Neural cell (in vitro differentiated cells): ENCODE measurements at regions not wholly inside any gene's neighbourhood (a gene's known extent, or its start where the extent isn't known, plus 50 kb on each side); places are given as distances from the start of the nearest gene placed in this dataset.
A peak's percentile ranks its signal among the peaks of the same experiment; 100 is the strongest.

Experiments used
- H2AFZ ChIP-seq: fragments of 200-600, 300-800 bp; sonication (generic), shearing (Covaris generic); 2 replicates; pipeline ENCODE4 v1.6.0; 2014; ENCODE audit warnings: low read depth, mild to moderate bottlenecking, antibody characterized with exemption, low read length, moderate library complexity
- H3F3A ChIP-seq: fragments of 200-600 bp; shearing (Covaris generic); 2 replicates; pipeline ENCODE4 v1.6.1; 2016; ENCODE audit warnings: mild to moderate bottlenecking, moderate library complexity, mixed read lengths, antibody characterized with exemption, low read length; ENCODE audit not compliant: insufficient read depth, poor library complexity, severe bottlenecking
- H3K27ac ChIP-seq: fragments of 200-600, 300-800 bp; sonication (generic), shearing (Covaris generic); 2 replicates; pipeline ENCODE4 v1.5.1; 2014; ENCODE audit warnings: mild to moderate bottlenecking, low read length, moderate library complexity
- H3K27me3 ChIP-seq: fragments of 300-800, 200-600 bp; sonication (generic), shearing (Covaris generic); 2 replicates; pipeline ENCODE4 v1.6.0; 2014; ENCODE audit warnings: mild to moderate bottlenecking, low read depth, low read length, moderate library complexity; ENCODE audit not compliant: insufficient read depth
- H3K36me3 ChIP-seq: fragments of 300-800, 200-600 bp; sonication (generic), shearing (Covaris generic); 2 replicates; pipeline ENCODE4 v1.5.1; 2014; ENCODE audit warnings: mild to moderate bottlenecking, antibody characterized with exemption, low read length, moderate library complexity; ENCODE audit not compliant: insufficient read depth
- H3K4me2 ChIP-seq: fragments of 300-800, 200-600 bp; sonication (generic), shearing (Covaris generic); 2 replicates; pipeline ENCODE4 v1.6.0; 2014; ENCODE audit warnings: mild to moderate bottlenecking, low read length
- H3K4me3 ChIP-seq: fragments of 300-800, 200-600 bp; sonication (generic), shearing (Covaris generic); 2 replicates; pipeline ENCODE4 v1.5.1; 2014; ENCODE audit warnings: mild to moderate bottlenecking, low read length, moderate library complexity
- H3K79me2 ChIP-seq: fragments of 200-600 bp; shearing (Covaris generic); replicated peaks from 2 replicates; pipeline ENCODE4 v1.6.0; 2014; ENCODE audit warnings: mild to moderate bottlenecking, low read length, moderate library complexity; ENCODE audit not compliant: insufficient read depth
- H3K9ac ChIP-seq: fragments of 300-800, 200-600 bp; sonication (generic), shearing (Covaris generic); 2 replicates; pipeline ENCODE4 v1.6.1; 2016; ENCODE audit warnings: mild to moderate bottlenecking, low read length, mixed read lengths
- H3K9me2 ChIP-seq: fragments of 200-600 bp; shearing (Covaris generic); 2 replicates; pipeline ENCODE4 v1.6.1; 2016; ENCODE audit warnings: mild to moderate bottlenecking, low read length, mixed read lengths; ENCODE audit not compliant: insufficient read depth
- H3K9me3 ChIP-seq: fragments of 200-600, 300-800 bp; sonication (generic), shearing (Covaris generic); 2 replicates; pipeline ENCODE4 v1.6.1; 2016; ENCODE audit warnings: mild to moderate bottlenecking, mixed run types, low read length, moderate library complexity, mixed read lengths
- H4K20me1 ChIP-seq: fragments of 200-600 bp; shearing (Covaris generic); 2 replicates; pipeline ENCODE4 v1.6.1; 2016; ENCODE audit warnings: mild to moderate bottlenecking, mixed run types; ENCODE audit not compliant: insufficient read depth
- EP300 ChIP-seq: fragments of 450-650 bp; conservative IDR thresholded peaks from 2 replicates; pipeline ENCODE4 v1.6.1; 2014; ENCODE audit warnings: antibody characterized with exemption, mild to moderate bottlenecking, moderate library complexity; ENCODE audit not compliant: poor library complexity, severe bottlenecking
- EZH2 ChIP-seq: fragments of 200-600, 300-800 bp; shearing (Covaris generic), sonication (generic); IDR thresholded peaks from 2 replicates; pipeline ENCODE4 v1.6.1; 2014; ENCODE audit warnings: antibody characterized with exemption, low read length, borderline replicate concordance, mild to moderate bottlenecking; ENCODE audit not compliant: insufficient read depth, poor library complexity, severe bottlenecking
- MXI1 ChIP-seq: fragments of 450-650 bp; conservative IDR thresholded peaks from 2 replicates; pipeline ENCODE4 v1.6.1; 2014; ENCODE audit warnings: antibody characterized with exemption, mild to moderate bottlenecking; ENCODE audit not compliant: poor library complexity, severe bottlenecking
- POLR2AphosphoS5 ChIP-seq: IDR thresholded peaks from 2 replicates; pipeline ENCODE4 v1.6.1; 2012
- RAD21 ChIP-seq: fragments of 450-650 bp; conservative IDR thresholded peaks from 2 replicates; pipeline ENCODE4 v1.6.1; 2014; ENCODE audit warnings: antibody characterized with exemption, mild to moderate bottlenecking, moderate library complexity
- REST ChIP-seq: IDR thresholded peaks from 2 replicates; pipeline ENCODE4 v1.6.1; 2012; ENCODE audit warnings: borderline replicate concordance
- SMC3 ChIP-seq: fragments of 450-650 bp; conservative IDR thresholded peaks from 2 replicates; pipeline ENCODE4 v1.6.1; 2014; ENCODE audit warnings: antibody characterized with exemption, mild to moderate bottlenecking, moderate library complexity; ENCODE audit not compliant: poor library complexity
- TAF1 ChIP-seq: IDR thresholded peaks from 2 replicates; pipeline ENCODE4 v1.6.1; 2012; ENCODE audit warnings: low read depth
- TF ChIP-seq, protein P1 (sequence below): fragments of 450-650 bp; IDR thresholded peaks from 2 replicates; pipeline ENCODE4 v1.5.1; 2014; ENCODE audit warnings: antibody characterized with exemption, mild to moderate bottlenecking, moderate library complexity; ENCODE audit not compliant: poor library complexity, severe bottlenecking

DNA sequence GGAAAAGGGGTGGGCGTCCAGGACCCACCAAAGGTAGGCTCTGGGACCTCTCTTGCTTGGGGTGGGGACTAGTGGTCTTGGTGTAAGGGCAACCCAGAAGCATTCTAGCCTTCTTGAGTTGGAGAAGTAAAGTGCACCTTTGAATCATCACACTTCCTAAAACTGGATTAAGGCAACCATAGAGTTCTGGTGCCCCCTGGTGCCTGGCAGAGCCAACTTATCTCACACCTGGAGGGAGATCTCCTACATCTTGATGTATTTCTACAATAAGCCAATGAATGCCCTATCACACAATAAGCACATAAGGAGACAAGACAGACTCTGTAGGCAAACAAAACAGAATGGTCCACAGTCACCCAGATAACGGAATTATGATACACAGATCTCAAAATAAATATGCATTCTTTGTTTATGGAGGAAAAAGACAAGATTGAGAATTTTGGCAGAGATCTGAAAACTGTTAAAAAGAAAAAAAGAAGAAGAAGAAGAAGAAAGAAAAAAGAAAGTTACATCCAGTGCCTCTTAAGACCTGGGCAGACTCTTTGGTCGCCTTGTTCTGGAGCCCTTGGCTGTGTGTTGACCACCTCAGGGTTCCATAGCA, 95.9 kb upstream of the PPP2R5C start:
- Histone ChIP-seq H2AFZ (no peak overlapping the region), H3K79me2 (no peaks in the 10 kb centered on the region), H3K36me3 (no peaks in the 10 kb centered on the region)

DNA sequence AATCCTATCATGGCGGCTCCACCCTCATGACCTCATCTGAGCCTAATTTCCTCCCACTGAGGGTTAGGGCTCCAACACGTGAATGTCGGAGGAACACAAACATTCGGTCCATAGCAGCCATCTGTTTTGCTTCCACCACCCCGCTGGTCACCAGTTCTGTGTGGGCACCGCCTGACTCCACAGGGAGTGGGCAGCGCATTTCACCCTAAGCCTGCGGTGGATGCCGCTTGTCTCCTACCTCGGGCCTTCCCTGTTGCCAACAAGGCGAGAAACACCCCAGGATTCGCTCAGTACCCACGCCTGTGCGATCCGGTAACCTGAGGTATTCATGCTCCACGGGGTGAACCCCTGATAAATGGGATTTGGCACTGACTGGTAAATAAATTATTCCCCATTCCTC, 95.2 kb upstream of the PPP2R5C start:
- Histone ChIP-seq H3K27ac (no peak overlapping the region), H3K9ac (no peak overlapping the region), H3K4me3 (no peak overlapping the region), H4K20me1 (no peaks in the 10 kb centered on the region), H3F3A (no peaks in the 10 kb centered on the region), H2AFZ (no peak overlapping the region), H3K4me2 (no peak overlapping the region), H3K9me2 (no peaks in the 10 kb centered on the region), H3K27me3 (no peaks in the 10 kb centered on the region), H3K36me3 (no peaks in the 10 kb centered on the region), H3K79me2 (no peaks in the 10 kb centered on the region), H3K9me3 (no peaks in the 10 kb centered on the region)
- TF ChIP-seq TAF1 (no peak), RAD21 (no peak), EP300 (no peak), EZH2 (no peak), REST (no peak), SMC3 (no peak)
- TF ChIP-seq, protein P1, sequence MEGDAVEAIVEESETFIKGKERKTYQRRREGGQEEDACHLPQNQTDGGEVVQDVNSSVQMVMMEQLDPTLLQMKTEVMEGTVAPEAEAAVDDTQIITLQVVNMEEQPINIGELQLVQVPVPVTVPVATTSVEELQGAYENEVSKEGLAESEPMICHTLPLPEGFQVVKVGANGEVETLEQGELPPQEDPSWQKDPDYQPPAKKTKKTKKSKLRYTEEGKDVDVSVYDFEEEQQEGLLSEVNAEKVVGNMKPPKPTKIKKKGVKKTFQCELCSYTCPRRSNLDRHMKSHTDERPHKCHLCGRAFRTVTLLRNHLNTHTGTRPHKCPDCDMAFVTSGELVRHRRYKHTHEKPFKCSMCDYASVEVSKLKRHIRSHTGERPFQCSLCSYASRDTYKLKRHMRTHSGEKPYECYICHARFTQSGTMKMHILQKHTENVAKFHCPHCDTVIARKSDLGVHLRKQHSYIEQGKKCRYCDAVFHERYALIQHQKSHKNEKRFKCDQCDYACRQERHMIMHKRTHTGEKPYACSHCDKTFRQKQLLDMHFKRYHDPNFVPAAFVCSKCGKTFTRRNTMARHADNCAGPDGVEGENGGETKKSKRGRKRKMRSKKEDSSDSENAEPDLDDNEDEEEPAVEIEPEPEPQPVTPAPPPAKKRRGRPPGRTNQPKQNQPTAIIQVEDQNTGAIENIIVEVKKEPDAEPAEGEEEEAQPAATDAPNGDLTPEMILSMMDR = no peak

More for the DNA sequence above, 95.9 kb upstream of the PPP2R5C start:
- Histone ChIP-seq H4K20me1 (no peaks in the 10 kb centered on the region), H3K9ac (no peak overlapping the region), H3K9me3 (no peaks in the 10 kb centered on the region), H3K4me2 (no peak overlapping the region), H3K27me3 (no peaks in the 10 kb centered on the region), H3K9me2 (no peaks in the 10 kb centered on the region), H3F3A (no peaks in the 10 kb centered on the region), H3K4me3 (no peak overlapping the region), H3K27ac (no peak overlapping the region)
- peak; percentile 97 for TF ChIP-seq SMC3
- no peak for TF ChIP-seq REST
- no peak for TF ChIP-seq EZH2
- TF ChIP-seq POLR2AphosphoS5 = no peak
- TF ChIP-seq EP300 = no peak
- peak; percentile 98 for TF ChIP-seq RAD21
- TF ChIP-seq MXI1 = no peak
- no peak for TF ChIP-seq TAF1
- TF ChIP-seq, protein P1 = peak; percentile 91
